HCT116 (cell line): ENCODE measurements at regions not wholly inside any gene's neighbourhood (a gene's known extent, or its start where the extent isn't known, plus 50 kb on each side); places are given as distances from the start of the nearest gene placed in this dataset.

Source experiments
- ATAC-seq: fragments of 200-7000 bp; cut with Tn5 transposase; 2 replicates; pipeline ENCODE4 v1.9.1; 2020; ENCODE audit warnings: mild to moderate bottlenecking, moderate library complexity
- BruUV-seq: library from RNA; stranded (reverse); fragments of 400-500 nt; replicated peaks from 2 replicates; lab custom pipeline; 2021; lab: Mats Ljungman, UMichigan
- CTCF ChIA-PET: fragments of 300-600 bp; sonication (Branson Sonifier 250); formaldehyde crosslinking; loops from one replicate; lab custom pipeline; 2021; ENCODE audit warnings: antibody characterized with exemption; lab: Charles Lee
- POLR2A ChIA-PET: fragments of 300-600, 350-600 bp; sonication (Branson Sonifier 250); formaldehyde crosslinking; loops from one replicate; lab custom pipeline; 2021; ENCODE audit warnings: antibody characterized with exemption; lab: Charles Lee
- RAD21 ChIA-PET, 2 experiments: fragments of 300-600 bp; sonication (Branson Sonifier 250); formaldehyde crosslinking; loops; one replicate each; lab custom pipeline; 2023; ENCODE audit warnings: low total read pairs in 2 of 2; ENCODE audit not compliant: uncharacterized antibody in 2 of 2, unreplicated experiment in 2 of 2, low non-redundant PET in 1 of 2; lab: Charles Lee
- DNase-seq: peaks from one replicate; pipeline ENCODE4 v3.0.0-alpha.2; 2010; ENCODE audit warnings: low read depth, low spot score
- H2AFZ ChIP-seq: fragments of 200-600 bp; shearing (Covaris generic), sonication (generic); 2 replicates; pipeline ENCODE4 v1.6.1; 2017; ENCODE audit warnings: low read depth, mixed run types, mixed read lengths, antibody characterized with exemption, low read length; ENCODE audit not compliant: poor library complexity, severe bottlenecking
- H3K27ac ChIP-seq: 2 replicates; pipeline ENCODE4 v1.5.1; 2012; ENCODE audit warnings: low read depth, low read length
- H3K27me3 ChIP-seq: fragments of 200-600 bp; sonication (generic); 2 replicates; pipeline ENCODE4 v1.6.1; 2016; ENCODE audit warnings: mixed run types, low read length, mixed read lengths; ENCODE audit not compliant: insufficient read depth
- H3K36me3 ChIP-seq, 2 experiments: fragments of 200-500 bp in 1 of 2; fragments of 200-600 bp in 1 of 2; sonication (Bioruptor generic) in 1 of 2; sonication (generic) in 1 of 2; 2 replicates each; pipeline versions ENCODE4 v1.5.1 to v1.6.1; 2014 to 2016; ENCODE audit warnings: low read length in 2 of 2, inconsistent platforms in 1 of 2, mixed read lengths in 1 of 2, mixed run types in 1 of 2; ENCODE audit not compliant: insufficient read depth in 2 of 2, control insufficient read depth in 1 of 2
- H3K4me1 ChIP-seq, 2 experiments: fragments of 200-600 bp in 1 of 2; sonication (generic) in 1 of 2; 2 replicates each; pipeline versions ENCODE4 v1.5.1 to v1.6.1; 2012 to 2017; ENCODE audit warnings: low read length in 2 of 2, inconsistent platforms in 1 of 2, mild to moderate bottlenecking in 1 of 2, mixed read lengths in 1 of 2, mixed run types in 1 of 2, moderate library complexity in 1 of 2; ENCODE audit not compliant: insufficient read depth in 2 of 2, control insufficient read depth in 1 of 2
- H3K4me2 ChIP-seq: fragments of 200-600 bp; sonication (generic); 2 replicates; pipeline ENCODE4 v1.6.1; 2017; ENCODE audit warnings: mixed run types, low read length, mixed read lengths
- H3K4me3 ChIP-seq, 2 experiments: fragments of 200-600 bp in 1 of 2; sonication (generic) in 1 of 2; replicated peaks in 1 of 2; 2 replicates each; pipeline ENCODE4 v1.5.1; 2011 to 2016; ENCODE audit warnings: low read length in 2 of 2, control low read depth in 1 of 2, low read depth in 1 of 2, mild to moderate bottlenecking in 1 of 2, mixed read lengths in 1 of 2, mixed run types in 1 of 2
- H3K79me2 ChIP-seq: fragments of 200-600 bp; sonication (generic); 2 replicates; pipeline ENCODE4 v1.6.1; 2017; ENCODE audit warnings: mild to moderate bottlenecking, mixed run types, low read length, moderate library complexity, mixed read lengths; ENCODE audit not compliant: insufficient read depth
- H3K9ac ChIP-seq: fragments of 200-600 bp; sonication (generic); 2 replicates; pipeline ENCODE4 v1.6.1; 2016; ENCODE audit warnings: low read length, mixed read lengths
- H3K9me2 ChIP-seq: fragments of 200-600 bp; sonication (generic), shearing (Covaris generic); 2 replicates; pipeline ENCODE4 v1.6.1; 2017; ENCODE audit warnings: mixed run types, mild to moderate bottlenecking, moderate library complexity; ENCODE audit not compliant: insufficient read depth
- H3K9me3 ChIP-seq, 2 experiments: fragments of 200-500 bp in 1 of 2; fragments of 200-600 bp in 1 of 2; sonication (Bioruptor generic) in 1 of 2; sonication (generic) in 1 of 2; 2 replicates each; pipeline ENCODE4 v1.6.1; 2014 to 2017; ENCODE audit warnings: low read length in 2 of 2, mixed read lengths in 2 of 2, inconsistent platforms in 1 of 2, low read depth in 1 of 2, mild to moderate bottlenecking in 1 of 2, mixed run types in 1 of 2, moderate library complexity in 1 of 2; ENCODE audit not compliant: control insufficient read depth in 1 of 2, insufficient read depth in 1 of 2
- H4K20me1 ChIP-seq: fragments of 200-600 bp; sonication (generic), shearing (Covaris generic); 2 replicates; pipeline ENCODE4 v1.6.1; 2017; ENCODE audit warnings: mixed run types, mild to moderate bottlenecking, moderate library complexity; ENCODE audit not compliant: insufficient read depth
- CBX3 ChIP-seq: IDR thresholded peaks from 2 replicates; pipeline ENCODE4 v1.6.1; 2012; ENCODE audit warnings: low read depth
- CEBPB ChIP-seq: IDR thresholded peaks from 2 replicates; pipeline ENCODE4 v1.6.1; 2012; ENCODE audit warnings: low read depth
- ELF1 ChIP-seq: IDR thresholded peaks from 2 replicates; pipeline ENCODE4 v1.6.1; 2012; ENCODE audit warnings: low read depth, borderline replicate concordance
- EZH2phosphoT487 ChIP-seq: fragments of 200-600 bp; IDR thresholded peaks from 2 replicates; pipeline ENCODE4 v1.6.1; 2018; ENCODE audit warnings: antibody characterized with exemption, borderline replicate concordance
- FOSL1 ChIP-seq: IDR thresholded peaks from 2 replicates; pipeline ENCODE4 v1.6.1; 2012; ENCODE audit warnings: low read depth
- MAX ChIP-seq: IDR thresholded peaks from 2 replicates; pipeline ENCODE4 v1.6.1; 2012
- POLR2A ChIP-seq: IDR thresholded peaks from 2 replicates; pipeline ENCODE4 v1.7.0; 2011; ENCODE audit warnings: borderline replicate concordance; ENCODE audit not compliant: insufficient read depth, insufficient read length; ENCODE audit errors: extremely low read depth
- POLR2AphosphoS5 ChIP-seq: IDR thresholded peaks from 2 replicates; pipeline ENCODE4 v1.6.1; 2011; ENCODE audit warnings: mild to moderate bottlenecking, low read depth, low read length, moderate library complexity
- RAD21 ChIP-seq: IDR thresholded peaks from 2 replicates; pipeline ENCODE4 v1.6.1; 2012; ENCODE audit warnings: low read depth, mild to moderate bottlenecking
- SIN3A ChIP-seq: IDR thresholded peaks from 2 replicates; pipeline ENCODE4 v1.6.1; 2012; ENCODE audit warnings: low read depth
- SP1 ChIP-seq: IDR thresholded peaks from 2 replicates; pipeline ENCODE4 v1.6.1; 2012; ENCODE audit warnings: low read depth
- SRF ChIP-seq: IDR thresholded peaks from 2 replicates; pipeline ENCODE4 v1.6.1; 2012; ENCODE audit warnings: low read depth
- YY1 ChIP-seq: IDR thresholded peaks from 2 replicates; pipeline ENCODE4 v1.6.1; 2011; ENCODE audit warnings: low read length, low read depth, moderate library complexity, mild to moderate bottlenecking; ENCODE audit not compliant: insufficient replicate concordance; ENCODE audit errors: extremely low read depth
- ZFX ChIP-seq: fragments of 450-650 bp; IDR thresholded peaks from 2 replicates; pipeline ENCODE4 v1.6.1; 2017
- intact Hi-C: fragments of 100-400 bp; cut with micrococcal nuclease; formaldehyde crosslinking; loops from 2 replicates; pipeline ENCODE4 v1.10.0; 2022
- TF ChIP-seq, protein P1 (sequence below): IDR thresholded peaks from 2 replicates; pipeline ENCODE4 v1.6.1; 2011; ENCODE audit warnings: mild to moderate bottlenecking, low read length, moderate library complexity; ENCODE audit not compliant: insufficient replicate concordance; ENCODE audit errors: extremely low read depth
- TF ChIP-seq, protein P2 (sequence below), 3 experiments: fragments of 200-600 bp in 1 of 3; sonication (generic) in 1 of 3; IDR thresholded peaks in 2 of 3; conservative IDR thresholded peaks in 1 of 3; 2 replicates each; pipeline ENCODE4 v1.5.1; 2012 to 2017; ENCODE audit warnings: low read depth in 2 of 3, low read length in 2 of 3, antibody characterized with exemption in 1 of 3, borderline replicate concordance in 1 of 3, control low read depth in 1 of 3, mild to moderate bottlenecking in 1 of 3, mixed read lengths in 1 of 3, mixed run types in 1 of 3, moderate library complexity in 1 of 3; ENCODE audit not compliant: insufficient read depth in 1 of 3

DNA sequence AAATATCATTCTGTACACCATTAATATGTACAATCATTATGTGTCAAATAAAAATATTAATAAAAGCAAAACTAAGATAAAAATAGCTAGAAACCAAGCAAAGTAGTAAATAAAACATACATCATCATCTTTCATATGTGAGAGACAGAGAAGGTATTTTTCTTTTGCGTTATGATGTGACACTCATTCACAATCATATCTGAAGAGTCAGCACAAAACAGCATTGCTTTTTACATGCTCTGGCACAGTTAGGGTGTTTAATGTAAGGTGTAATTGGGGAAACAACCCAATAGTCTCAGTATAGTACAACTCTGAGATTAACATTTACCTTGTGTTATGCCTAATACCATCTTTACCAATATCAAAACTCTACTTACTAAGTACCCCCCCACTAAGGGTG, 376.6 kb downstream of the TMA16 start:
- Histone ChIP-seq H3K79me2 (no peaks in the 10 kb centered on the region), H3K4me1 (no peaks in the 10 kb centered on the region), H4K20me1 (no peaks in the 10 kb centered on the region), H3K36me3 (no peaks in the 10 kb centered on the region), H2AFZ (no peak overlapping the region), H3K9me2 (no peaks in the 10 kb centered on the region), H3K4me3 (no peak overlapping the region), H3K9ac (no peak overlapping the region), H3K27me3 (no peaks in the 10 kb centered on the region), H3K27ac (no peak overlapping the region), H3K4me2 (no peak overlapping the region), H3K9me3 (no peaks in the 10 kb centered on the region)
- CTCF ChIA-PET = no interaction called here
- TF ChIP-seq, protein P1, sequence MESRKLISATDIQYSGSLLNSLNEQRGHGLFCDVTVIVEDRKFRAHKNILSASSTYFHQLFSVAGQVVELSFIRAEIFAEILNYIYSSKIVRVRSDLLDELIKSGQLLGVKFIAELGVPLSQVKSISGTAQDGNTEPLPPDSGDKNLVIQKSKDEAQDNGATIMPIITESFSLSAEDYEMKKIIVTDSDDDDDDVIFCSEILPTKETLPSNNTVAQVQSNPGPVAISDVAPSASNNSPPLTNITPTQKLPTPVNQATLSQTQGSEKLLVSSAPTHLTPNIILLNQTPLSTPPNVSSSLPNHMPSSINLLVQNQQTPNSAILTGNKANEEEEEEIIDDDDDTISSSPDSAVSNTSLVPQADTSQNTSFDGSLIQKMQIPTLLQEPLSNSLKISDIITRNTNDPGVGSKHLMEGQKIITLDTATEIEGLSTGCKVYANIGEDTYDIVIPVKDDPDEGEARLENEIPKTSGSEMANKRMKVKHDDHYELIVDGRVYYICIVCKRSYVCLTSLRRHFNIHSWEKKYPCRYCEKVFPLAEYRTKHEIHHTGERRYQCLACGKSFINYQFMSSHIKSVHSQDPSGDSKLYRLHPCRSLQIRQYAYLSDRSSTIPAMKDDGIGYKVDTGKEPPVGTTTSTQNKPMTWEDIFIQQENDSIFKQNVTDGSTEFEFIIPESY = no peak
- TF ChIP-seq CBX3 (no peak), POLR2AphosphoS5 (no peak), MAX (no peak), RAD21 (no peak), SP1 (no peak), POLR2A (no peak), SRF (no peak), ELF1 (no peak), ZFX (no peak)
- intact Hi-C loops = no loop called here
- DNase-seq = no peak
- ATAC-seq = no peak
- BruUV-seq = no TSS peak
- RAD21 ChIA-PET = no interaction called here
- POLR2A ChIA-PET = no interaction called here

- no peak overlapping the region for H3K4me3 ChIP-seq
- TF ChIP-seq POLR2AphosphoS5 = no peak
- TF ChIP-seq EZH2phosphoT487 = no peak
- no peak for TF ChIP-seq CEBPB
- no peak for TF ChIP-seq SRF
- no peak for TF ChIP-seq ZFX
- TF ChIP-seq YY1 = no peak
- no peak for TF ChIP-seq SIN3A
- TF ChIP-seq SP1 = no peak
- TF ChIP-seq, protein P2, sequence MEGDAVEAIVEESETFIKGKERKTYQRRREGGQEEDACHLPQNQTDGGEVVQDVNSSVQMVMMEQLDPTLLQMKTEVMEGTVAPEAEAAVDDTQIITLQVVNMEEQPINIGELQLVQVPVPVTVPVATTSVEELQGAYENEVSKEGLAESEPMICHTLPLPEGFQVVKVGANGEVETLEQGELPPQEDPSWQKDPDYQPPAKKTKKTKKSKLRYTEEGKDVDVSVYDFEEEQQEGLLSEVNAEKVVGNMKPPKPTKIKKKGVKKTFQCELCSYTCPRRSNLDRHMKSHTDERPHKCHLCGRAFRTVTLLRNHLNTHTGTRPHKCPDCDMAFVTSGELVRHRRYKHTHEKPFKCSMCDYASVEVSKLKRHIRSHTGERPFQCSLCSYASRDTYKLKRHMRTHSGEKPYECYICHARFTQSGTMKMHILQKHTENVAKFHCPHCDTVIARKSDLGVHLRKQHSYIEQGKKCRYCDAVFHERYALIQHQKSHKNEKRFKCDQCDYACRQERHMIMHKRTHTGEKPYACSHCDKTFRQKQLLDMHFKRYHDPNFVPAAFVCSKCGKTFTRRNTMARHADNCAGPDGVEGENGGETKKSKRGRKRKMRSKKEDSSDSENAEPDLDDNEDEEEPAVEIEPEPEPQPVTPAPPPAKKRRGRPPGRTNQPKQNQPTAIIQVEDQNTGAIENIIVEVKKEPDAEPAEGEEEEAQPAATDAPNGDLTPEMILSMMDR (IDR thresholded peaks at IDR 0.05 in 2 of 3, conservative IDR thresholded peaks at IDR 0.05 in 1 of 3; ENCODE audit: borderline replicate concordance in 1 of 3, insufficient read depth in 1 of 3, low read depth in 2 of 3, low read length in 2 of 3) = no peak
- TF ChIP-seq, protein P1 = no peak
- no peak for TF ChIP-seq FOSL1
- no peak for TF ChIP-seq RAD21
These were observed 380.8 kb downstream of the TMA16 start for GRCh38 chr4:163875327-163875726.

More at GRCh38 chr4:163875327-163875726, 380.8 kb downstream of the TMA16 start:
- Histone ChIP-seq H3K9me3 (no peaks in the 10 kb centered on the region), H3K27me3 (no peaks in the 10 kb centered on the region), H3K4me1 (no peaks in the 10 kb centered on the region), H3K79me2 (no peaks in the 10 kb centered on the region), H3K36me3 (no peaks in the 10 kb centered on the region), H3K9ac (no peak overlapping the region), H4K20me1 (no peaks in the 10 kb centered on the region), H3K4me2 (no peak overlapping the region), H2AFZ (no peak overlapping the region), H3K9me2 (no peaks in the 10 kb centered on the region), H3K27ac (no peak overlapping the region)
- ChIA-PET POLR2A (no interaction called here), CTCF (no interaction called here), RAD21 (no interaction called here)
- DNase-seq (no peak), ATAC-seq (no peak)
- intact Hi-C loops = no loop called here
- no TSS peak for BruUV-seq
